GM12878 (cell line): ENCODE measurements at regions not wholly inside any gene's neighbourhood (a gene's known extent, or its start where the extent isn't known, plus 50 kb on each side); places are given as distances from the start of the nearest gene placed in this dataset.

Experiments
- ATAC-seq: fragments of 200-7000 bp; cut with Tn5 transposase; 3 replicates; pipeline ENCODE4 v1.9.1; 2020; ENCODE audit warnings: mild to moderate bottlenecking, moderate library complexity
- BruUV-seq: library from RNA; stranded (reverse); fragments of 400-500 nt; replicated peaks from 2 replicates; lab custom pipeline; 2021; lab: Mats Ljungman, UMichigan
- CTCF ChIA-PET: fragments of 300-600 bp; sonication (Branson Sonifier 250); formaldehyde crosslinking; extraction: SDS; loops from one replicate; lab custom pipeline; 2021; ENCODE audit warnings: inconsistent platforms; lab: Yijun Ruan, JAX
- POLR2A ChIA-PET: fragments of 350-600 bp; formaldehyde crosslinking; extraction: SDS; loops from one replicate; lab custom pipeline; 2021; ENCODE audit warnings: inconsistent platforms; lab: Charles Lee
- RAD21 ChIA-PET: fragments of 300-600 bp; sonication (Branson Sonifier 250); formaldehyde crosslinking; loops from one replicate; lab custom pipeline; 2023; ENCODE audit warnings: antibody characterized with exemption; ENCODE audit not compliant: unreplicated experiment; lab: Charles Lee
- SMC1A ChIA-PET: fragments of 300-600 bp; sonication (Branson Sonifier 250); formaldehyde crosslinking; loops from one replicate; lab custom pipeline; 2023; ENCODE audit not compliant: unreplicated experiment, uncharacterized antibody; lab: Charles Lee
- DNase-seq: peaks from one replicate; pipeline ENCODE4 v3.0.0-alpha.2; 2011; ENCODE audit warnings: low read depth, low spot score
- FAIRE-seq: peaks from 3 replicates; lab custom pipeline; 2011; peaks lifted over from hg19 to GRCh38; lab: Jason Lieb, UNC
- H2AFZ ChIP-seq: 2 replicates; pipeline ENCODE4 v1.6.0; 2011; ENCODE audit warnings: low read depth, low read length, control low read depth; ENCODE audit not compliant: control insufficient read depth
- H3K27ac ChIP-seq: 2 replicates; pipeline ENCODE4 v1.5.1; 2011; ENCODE audit warnings: control low read depth; ENCODE audit not compliant: control insufficient read depth, insufficient read depth
- H3K27me3 ChIP-seq, 2 experiments: replicated peaks in 1 of 2; 2 replicates each; pipeline versions ENCODE4 v1.6.0 to v1.6.1; 2011; ENCODE audit warnings: low read length in 1 of 2; ENCODE audit not compliant: control insufficient read depth in 2 of 2, insufficient read depth in 2 of 2
- H3K36me3 ChIP-seq, 2 experiments: 2 replicates each; pipeline ENCODE4 v1.5.1; 2011; ENCODE audit warnings: low read length in 1 of 2; ENCODE audit not compliant: control insufficient read depth in 2 of 2, insufficient read depth in 2 of 2
- H3K4me1 ChIP-seq: 2 replicates; pipeline ENCODE4 v1.6.1; 2011; ENCODE audit warnings: mild to moderate bottlenecking, low read length, moderate library complexity, mixed read lengths; ENCODE audit not compliant: control insufficient read depth, insufficient read depth
- H3K4me2 ChIP-seq: 2 replicates; pipeline ENCODE4 v1.6.0; 2011; ENCODE audit warnings: control low read depth; ENCODE audit not compliant: control insufficient read depth, insufficient read depth
- H3K4me3 ChIP-seq: fragments of 200-600 bp; sonication (generic); 2 replicates; pipeline ENCODE4 v1.5.1; 2016
- H3K79me2 ChIP-seq: 2 replicates; pipeline ENCODE4 v1.6.0; 2011; ENCODE audit warnings: low read length; ENCODE audit not compliant: control insufficient read depth, insufficient read depth
- H3K9ac ChIP-seq: 2 replicates; pipeline ENCODE4 v1.8.0; 2011; ENCODE audit warnings: low read length, control low read depth, mixed read lengths; ENCODE audit not compliant: control insufficient read depth, insufficient read depth
- H3K9me3 ChIP-seq: replicated peaks from 3 replicates; pipeline ENCODE4 v1.5.1; 2011; ENCODE audit warnings: mild to moderate bottlenecking, low read length; ENCODE audit not compliant: control insufficient read depth, insufficient read depth
- H4K20me1 ChIP-seq: 2 replicates; pipeline ENCODE4 v1.6.0; 2011; ENCODE audit not compliant: control insufficient read depth, insufficient read depth
- CHD1 ChIP-seq: IDR thresholded peaks from 2 replicates; pipeline ENCODE4 v1.6.1; 2012; ENCODE audit warnings: low read depth, low read length, improper control_type of control experiment
- CREM ChIP-seq: IDR thresholded peaks from 2 replicates; pipeline ENCODE4 v1.6.1; 2014; ENCODE audit warnings: antibody characterized with exemption, low read depth
- EP300 ChIP-seq, 2 experiments: fragments of 150-350 bp in 1 of 2; IDR thresholded peaks; 2 replicates each; pipeline ENCODE4 v1.6.1; 2011 to 2012; ENCODE audit warnings: low read depth in 2 of 2, low read length in 2 of 2, borderline replicate concordance in 1 of 2, improper control_type of control experiment in 1 of 2, inconsistent platforms in 1 of 2; ENCODE audit not compliant: control insufficient read depth in 1 of 2
- FOXK2 ChIP-seq: fragments of 450-650 bp; IDR thresholded peaks from 2 replicates; pipeline ENCODE4 v1.6.1; 2017; ENCODE audit warnings: mild to moderate bottlenecking, moderate library complexity
- IRF4 ChIP-seq: IDR thresholded peaks from 2 replicates; pipeline ENCODE4 v1.6.1; 2011; ENCODE audit warnings: low read depth, low read length
- PAX8 ChIP-seq: fragments of 450-650 bp; IDR thresholded peaks from 2 replicates; pipeline ENCODE4 v1.6.1; 2017; ENCODE audit warnings: mild to moderate bottlenecking, moderate library complexity
- POLR2A ChIP-seq: IDR thresholded peaks from 2 replicates; pipeline ENCODE4 v1.6.1; 2011; ENCODE audit warnings: low read depth, mild to moderate bottlenecking, low read length
- POLR2AphosphoS2 ChIP-seq: IDR thresholded peaks from 2 replicates; pipeline ENCODE4 v1.6.1; 2011; ENCODE audit warnings: low read depth, mild to moderate bottlenecking, low read length, improper control_type of control experiment, moderate library complexity
- RELB ChIP-seq: fragments of 450-650 bp; IDR thresholded peaks from 2 replicates; pipeline ENCODE4 v1.6.1; 2017; ENCODE audit warnings: low read depth, mild to moderate bottlenecking, moderate library complexity
- SKIL ChIP-seq: fragments of 450-650 bp; IDR thresholded peaks from 2 replicates; pipeline ENCODE4 v1.6.1; 2017; ENCODE audit warnings: mild to moderate bottlenecking, low read depth, inconsistent platforms; ENCODE audit not compliant: poor library complexity, severe bottlenecking
- SMAD1 ChIP-seq: fragments of 450-650 bp; IDR thresholded peaks from 2 replicates; pipeline ENCODE4 v1.6.1; 2018; ENCODE audit warnings: mild to moderate bottlenecking, low read depth; ENCODE audit not compliant: partially characterized antibody
- SMC3 ChIP-seq: IDR thresholded peaks from 2 replicates; pipeline ENCODE4 v1.6.1; 2011; ENCODE audit warnings: low read length, improper control_type of control experiment, borderline replicate concordance
- SUPT20H ChIP-seq: IDR thresholded peaks from 2 replicates; pipeline ENCODE4 v1.6.1; 2011; ENCODE audit warnings: low read depth, mild to moderate bottlenecking, low read length, moderate library complexity, borderline replicate concordance; ENCODE audit not compliant: control insufficient read depth
- ZNF384 ChIP-seq: IDR thresholded peaks from 2 replicates; pipeline ENCODE4 v1.6.1; 2012; ENCODE audit warnings: low read depth, mild to moderate bottlenecking, low read length, improper control_type of control experiment, borderline replicate concordance
- ZNF687 ChIP-seq: fragments of 450-650 bp; IDR thresholded peaks from 2 replicates; pipeline ENCODE4 v1.6.1; 2017; ENCODE audit warnings: mild to moderate bottlenecking, moderate library complexity
- whole genome bisulfite sequencing: methylation state at CpG from one replicate; pipeline ENCODE4 v1.1.6; 2016; ENCODE audit warnings: low lambda C conversion rate; ENCODE audit not compliant: insufficient replicate concordance, insufficient coverage; ENCODE audit errors: missing lambda C conversion rate; 5-methylcytosine and 5-hydroxymethylcytosine counted together
- in situ Hi-C: fragments of 300-500 bp; cut with MboI; formaldehyde crosslinking; loops from 9 replicates; pipeline ENCODE4 v1.14.3; 2018; ENCODE audit warnings: mixed read lengths
- intact Hi-C: fragments of 100-400 bp; cut with micrococcal nuclease; formaldehyde crosslinking; loops from one replicate; pipeline ENCODE4 v1.14.2; 2022; ENCODE audit not compliant: unreplicated experiment

GRCh38 chr3:117567382-117567781 is 857.8 kb downstream of the TUSC7 start:
- POLR2A ChIA-PET: no interaction called here

More at GRCh38 chr3:117567382-117567781, 857.8 kb downstream of the TUSC7 start:
- H3K4me1 ChIP-seq: no peaks in the 10 kb centered on the region
- FAIRE-seq (no peak), DNase-seq (no peak), ATAC-seq (no peak)
- no peak overlapping the region for H3K4me2 ChIP-seq
- TF ChIP-seq CREM (no peak), ZNF687 (no peak), RELB (no peak), POLR2AphosphoS2 (no peak), SUPT20H (no peak), IRF4 (no peak), SMC3 (no peak), SMAD1 (no peak), PAX8 (no peak), FOXK2 (no peak), CHD1 (no peak), ZNF384 (no peak), SKIL (no peak), POLR2A (no peak), EP300 (IDR thresholded peaks at IDR 0.05; ENCODE audit: borderline replicate concordance in 1 of 2, control insufficient read depth in 1 of 2, low read depth in 2 of 2, low read length in 2 of 2) (no peak)
- in situ Hi-C loops: no loop called here
- intact Hi-C loops: no loop called here
- no peaks in the 10 kb centered on the region for H4K20me1 ChIP-seq
- no peak overlapping the region for H3K27ac ChIP-seq
- CTCF ChIA-PET: no interaction called here
- no peaks in the 10 kb centered on the region for H3K9me3 ChIP-seq
- no peaks in the 10 kb centered on the region for H3K36me3 ChIP-seq
- RAD21 ChIA-PET: no interaction called here
- H3K9ac ChIP-seq: no peak overlapping the region
- SMC1A ChIA-PET: no interaction called here
- H2AFZ ChIP-seq: no peak overlapping the region
- no TSS peak for BruUV-seq
- 0% methylated on average over 3 of the region's 3 CpGs for WGBS
- no peak overlapping the region for H3K4me3 ChIP-seq
- H3K79me2 ChIP-seq: no peaks in the 10 kb centered on the region
- H3K27me3 ChIP-seq: no peaks in the 10 kb centered on the region; a peak in 1 of 4 replicates
